ENCODE measurements at regions not wholly inside any gene's neighbourhood (a gene's known extent, or its start where the extent isn't known, plus 50 kb on each side); places are given as distances from the start of the nearest gene placed in this dataset.
"Not testable (repeated sequence)": the region's sequence is repeated elsewhere in the genome, so short reads cannot be mapped to it uniquely, and the experiment has no call there.

DNA sequence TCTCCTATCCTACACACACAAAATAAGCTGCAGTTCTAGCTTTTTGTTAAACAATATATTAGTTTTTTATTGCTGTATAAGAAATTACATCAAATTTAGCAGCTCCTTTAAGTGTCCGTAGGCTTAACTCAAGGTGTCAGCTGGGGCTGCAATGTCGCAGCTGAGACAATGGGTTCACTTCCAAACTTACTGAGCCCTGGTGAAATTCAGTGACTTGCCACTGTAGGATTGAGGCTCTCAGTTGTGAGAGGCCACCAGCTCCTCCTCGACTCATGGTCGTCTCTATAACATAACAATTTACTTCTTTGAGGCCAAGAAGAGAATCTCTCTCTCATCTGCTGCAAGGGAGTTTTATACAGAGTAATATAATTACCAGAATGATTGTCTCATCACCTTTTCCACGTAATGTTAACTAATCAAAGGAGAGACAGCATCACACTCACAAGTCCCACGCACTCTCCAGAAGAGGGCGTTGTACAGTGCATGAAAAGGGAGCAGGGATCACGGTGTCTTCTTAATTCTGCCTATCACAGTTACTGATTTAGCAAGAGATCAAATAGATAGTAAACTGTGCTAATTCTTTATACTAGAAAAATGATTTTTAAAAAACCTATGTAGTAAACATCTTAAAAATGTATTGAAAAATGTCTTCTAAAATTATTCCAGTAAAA is 735.6 kb upstream of the GBE1 start:
- DNase-seq: peak in 1 of 2 experiments; percentile 2

DNA sequence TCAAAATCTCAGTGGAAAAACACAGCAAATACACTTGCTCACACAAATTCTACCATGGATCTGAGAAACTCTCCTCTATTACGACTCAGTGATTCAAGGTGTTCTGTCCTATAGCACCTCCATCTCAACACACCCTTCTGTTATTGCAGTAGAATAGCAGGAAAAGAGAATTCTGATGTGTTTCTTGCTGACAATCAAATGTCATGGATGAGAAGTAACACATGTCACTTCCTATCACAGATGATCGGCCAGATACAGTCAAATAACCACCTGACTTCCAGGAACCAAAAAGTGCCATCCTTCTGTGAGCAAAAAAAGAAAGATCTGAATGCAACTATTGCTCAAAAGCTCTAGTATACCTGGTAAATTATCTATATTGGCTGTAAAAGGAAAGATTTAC is 734.2 kb upstream of the GBE1 start:
- DNase-seq: no peak

GRCh38 chr3:82494977-82495489 is 733.6 kb upstream of the GBE1 start:
- DNase-seq: no peak

DNA sequence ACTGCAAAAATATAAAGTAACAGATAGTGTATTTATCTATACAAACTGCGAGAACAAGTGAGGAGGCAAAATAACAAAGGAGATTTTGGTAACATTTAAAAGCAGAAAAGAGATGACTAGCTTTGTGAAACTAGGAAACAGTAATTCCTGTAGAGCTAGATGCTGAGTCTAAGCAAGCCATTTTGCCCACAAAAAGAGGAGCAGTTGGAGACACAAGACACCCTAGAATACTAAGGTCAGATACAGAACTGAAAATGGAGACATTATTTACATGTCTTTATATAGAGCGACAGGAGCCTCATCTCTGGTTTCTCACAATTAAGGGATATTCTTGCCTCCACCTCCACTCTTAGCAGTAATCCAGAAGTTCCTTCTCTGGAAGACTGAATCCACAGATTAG is 732.4 kb upstream of the GBE1 start:
- DNase-seq: no peak

- DNase-seq: no peak
Measured at GRCh38 chr3:82475306-82475705, 713.9 kb upstream of the GBE1 start.

DNA sequence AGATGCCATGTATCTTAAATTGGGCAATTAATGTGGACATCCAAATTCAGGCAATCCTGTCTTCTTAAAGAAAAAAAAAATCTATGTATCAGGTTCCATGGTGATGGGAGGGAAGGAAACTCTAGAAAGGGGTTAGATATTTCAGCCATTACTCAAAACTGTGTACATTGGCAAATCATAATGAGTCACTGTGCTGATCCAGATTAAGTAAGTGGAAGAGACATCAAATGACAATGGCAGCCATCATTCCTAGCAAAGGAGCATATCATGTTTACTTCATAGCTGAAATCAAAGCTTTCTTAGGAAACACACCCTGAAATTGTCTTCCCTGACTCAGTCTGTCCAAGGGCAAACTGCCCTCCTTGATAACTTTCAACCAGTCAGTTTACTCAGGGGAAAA is 713.3 kb upstream of the GBE1 start:
- DNase-seq: no peak

GRCh38 chr3:82473864-82474541 is 712.6 kb upstream of the GBE1 start:
- no peak for DNase-seq

- no peak for DNase-seq
Measured at GRCh38 chr3:82467051-82467450, 705.6 kb upstream of the GBE1 start.

DNA sequence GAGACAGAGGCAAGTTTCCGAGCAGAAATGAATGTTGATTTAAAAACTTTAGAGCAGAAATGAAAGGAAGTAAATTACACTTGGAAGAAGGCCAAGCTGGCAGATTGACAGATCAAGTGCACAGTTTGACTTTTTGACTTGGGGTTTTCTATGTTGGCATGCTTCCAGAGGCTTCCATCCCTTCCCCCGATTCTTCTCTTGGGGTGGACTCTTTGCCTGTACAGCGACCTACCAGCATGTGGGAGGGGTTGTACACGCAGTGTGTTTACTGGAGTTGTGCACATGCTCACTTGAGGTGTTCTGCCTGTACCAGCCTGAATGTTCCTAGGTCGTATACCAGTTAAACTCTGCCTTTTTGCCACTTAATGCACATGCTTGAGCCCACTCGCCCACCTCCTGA is 701.5 kb upstream of the GBE1 start:
- no peak for DNase-seq

DNA sequence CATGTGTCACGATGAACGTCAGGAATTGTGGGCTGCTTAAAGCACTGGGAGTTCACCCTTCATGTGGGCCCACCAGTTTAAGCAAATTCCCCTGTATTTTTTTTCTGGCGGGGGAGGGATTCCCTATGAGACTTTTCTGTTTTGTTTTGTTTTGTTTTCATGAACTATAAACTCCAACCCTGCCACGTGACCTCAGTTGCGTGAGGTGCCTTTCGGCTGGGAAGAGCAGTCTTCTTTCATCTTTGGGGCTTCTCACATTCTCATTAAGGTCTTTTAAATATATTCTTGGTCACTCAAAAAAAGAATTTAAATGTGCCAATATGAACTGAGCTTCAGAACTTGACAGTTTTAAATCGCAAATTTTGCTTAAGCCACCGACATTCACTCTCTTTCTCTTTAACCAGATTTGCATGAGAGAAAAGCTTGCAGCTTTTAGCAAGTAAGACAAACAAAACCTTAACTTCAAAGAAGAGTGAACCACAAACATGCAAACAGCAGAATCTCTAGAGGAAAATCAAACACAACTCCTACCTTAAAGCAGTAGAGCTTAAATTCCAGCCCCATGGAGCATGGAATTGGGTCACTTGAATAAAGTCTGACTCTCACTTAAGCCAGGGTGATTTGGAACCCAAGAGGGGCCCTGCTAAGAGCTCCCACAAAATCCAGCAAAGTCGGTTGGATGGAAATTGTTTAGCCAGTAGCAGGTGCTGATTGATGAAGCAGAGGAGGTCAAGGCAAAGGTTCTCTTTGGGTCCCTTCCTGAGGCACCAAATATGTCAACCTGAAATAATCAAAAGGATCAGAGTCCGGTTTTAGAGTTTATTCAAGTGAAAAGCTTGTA is 699.8 kb upstream of the GBE1 start:
- no peak for DNase-seq

DNA sequence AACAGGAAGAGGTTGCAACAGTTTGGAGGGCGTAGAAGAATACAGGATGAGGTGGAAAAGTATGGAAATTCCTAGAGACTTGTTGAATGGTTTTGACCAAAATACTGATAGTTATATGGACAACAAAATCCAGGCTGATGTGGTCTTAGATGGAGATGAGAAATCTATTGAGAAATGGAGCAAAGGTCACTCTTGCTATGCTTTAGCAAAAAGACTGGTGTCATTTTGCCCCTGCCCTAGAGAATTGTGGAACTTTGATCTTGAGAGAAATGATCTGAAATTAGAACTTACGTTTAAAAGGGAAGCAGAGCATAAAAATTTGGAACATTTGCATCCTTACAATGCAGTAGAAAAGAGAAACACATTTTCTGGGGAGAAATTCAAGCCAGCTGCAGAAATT is 686.9 kb upstream of the GBE1 start:
- DNase-seq: no peak

GRCh38 chr3:82428821-82429220 is 667.4 kb upstream of the GBE1 start:
- not testable (repeated sequence) for DNase-seq

- DNase-seq: no peak
Measured at GRCh38 chr3:82424031-82424339, 662.5 kb upstream of the GBE1 start.

DNA sequence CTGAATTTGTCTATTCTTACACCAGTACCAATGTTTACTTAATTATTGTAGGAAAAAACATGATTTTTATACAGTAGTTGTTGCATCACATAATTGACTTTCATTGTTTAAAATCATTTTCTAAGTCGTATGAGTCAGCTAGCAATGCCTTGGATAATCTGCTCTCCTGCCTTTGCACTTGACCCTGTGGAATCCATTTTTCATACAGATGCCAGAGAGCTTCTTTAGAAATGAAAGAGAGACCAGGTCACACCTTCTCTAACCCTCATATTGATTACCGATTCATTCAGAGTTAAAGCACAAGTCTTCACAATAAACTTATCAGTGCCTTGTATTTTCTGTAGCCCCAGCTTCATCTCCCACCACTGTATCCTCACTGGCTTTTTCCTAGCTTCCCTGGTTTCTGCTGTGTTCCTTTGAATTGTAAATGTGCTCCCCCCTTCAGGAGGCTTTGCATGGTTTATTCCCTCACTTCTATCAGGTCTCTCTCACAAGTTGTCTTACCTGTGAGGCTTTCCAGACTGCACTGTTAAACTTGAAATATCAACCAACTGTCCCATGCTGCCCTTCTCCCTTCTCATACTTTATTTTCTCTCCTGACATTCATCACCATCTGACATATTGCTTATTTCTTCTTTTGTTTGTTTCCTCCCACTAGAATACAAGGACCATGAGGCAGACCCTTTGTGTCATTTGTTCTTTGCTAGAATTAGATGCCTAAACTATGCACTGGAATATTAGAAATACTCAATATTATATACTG is 662.0 kb upstream of the GBE1 start:
- no peak for DNase-seq

DNA sequence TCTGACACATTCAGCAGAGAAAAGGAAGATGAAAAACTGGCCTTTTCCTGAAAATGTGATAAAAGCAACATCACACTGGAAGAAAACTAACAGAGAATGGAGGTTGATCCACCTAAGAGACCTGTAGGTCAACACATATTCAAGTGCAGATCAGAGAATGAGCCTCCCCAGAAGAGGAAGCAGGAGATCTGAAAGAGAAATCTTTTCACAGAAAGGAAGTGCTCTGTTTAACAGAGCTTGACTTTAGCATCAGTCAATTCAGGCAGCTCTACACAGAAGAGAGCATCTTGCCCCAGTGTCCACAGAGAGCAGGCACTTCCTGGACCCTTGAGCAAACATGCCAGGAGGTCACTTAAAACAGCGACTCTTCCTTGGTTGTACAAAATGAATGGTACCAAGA is 655.4 kb upstream of the GBE1 start:
- no peak for DNase-seq

DNA sequence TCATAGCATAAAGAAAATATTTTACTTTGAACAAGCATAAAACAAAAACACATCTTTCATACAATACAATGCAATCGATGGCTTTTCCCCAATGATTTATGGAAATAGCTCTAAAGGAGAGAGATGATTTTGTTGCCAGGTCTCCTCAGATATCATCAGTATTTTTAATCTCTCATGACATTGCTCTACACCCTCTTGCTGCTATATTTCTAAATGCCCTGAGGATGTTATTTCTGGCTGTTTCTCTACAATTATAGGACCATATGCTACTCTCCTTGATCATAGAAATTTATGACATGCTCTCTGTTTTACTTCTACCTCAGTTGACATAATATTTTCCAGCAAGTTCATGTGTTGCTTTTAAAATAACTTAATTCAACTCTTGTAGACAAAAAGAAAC is 654.9 kb upstream of the GBE1 start:
- no peak for DNase-seq

- no peak for DNase-seq
Measured at GRCh38 chr3:82413171-82413570, 651.7 kb upstream of the GBE1 start.

DNA sequence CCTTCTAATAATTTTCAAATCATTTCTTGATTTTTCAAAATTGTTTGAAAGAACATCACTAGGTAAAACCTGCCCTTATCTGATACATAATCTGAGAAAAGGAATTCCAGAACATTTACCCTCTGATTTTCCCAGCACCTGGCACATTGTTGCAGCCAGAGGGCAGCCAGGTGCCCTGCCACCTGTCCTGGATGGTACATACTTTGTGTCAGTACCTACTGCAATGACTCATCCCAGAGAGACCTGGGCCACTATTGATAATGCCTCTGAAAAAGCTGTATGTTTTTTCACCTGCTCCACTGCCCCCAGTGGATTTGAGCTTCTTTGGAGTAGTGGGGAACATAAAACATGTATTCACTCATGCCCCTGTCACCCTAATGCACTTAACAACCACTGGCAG is 648.9 kb upstream of the GBE1 start:
- DNase-seq: peak; percentile 85 to 89

- no peak for DNase-seq
Measured at GRCh38 chr3:82409842-82410241, 648.4 kb upstream of the GBE1 start.

DNA sequence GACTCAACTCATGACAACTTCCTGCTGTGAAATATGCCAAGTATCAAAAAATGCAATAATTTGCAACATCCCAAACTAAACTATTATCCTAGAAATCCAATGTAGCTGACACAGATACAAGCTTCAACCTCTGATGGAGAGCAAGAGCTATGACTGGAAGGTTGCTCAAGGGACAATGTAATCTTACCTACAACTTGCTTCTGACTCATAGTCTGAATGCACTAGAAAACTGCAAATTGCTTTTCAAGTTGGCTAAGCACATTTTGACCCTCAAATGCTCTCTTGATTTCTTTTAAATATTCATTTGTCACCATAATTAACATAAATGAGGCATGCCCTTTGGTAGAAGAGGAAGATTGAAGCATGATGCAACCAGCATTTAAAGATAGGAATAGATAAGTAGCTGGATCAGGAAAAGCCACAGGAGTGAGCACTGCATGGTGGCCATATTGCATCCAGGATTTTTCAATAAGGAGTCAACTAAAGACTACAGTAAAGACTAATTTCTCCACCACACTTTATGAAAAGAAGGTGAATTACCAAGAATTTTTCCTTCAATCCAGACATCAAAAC is 630.8 kb upstream of the GBE1 start:
- DNase-seq: no peak

DNA sequence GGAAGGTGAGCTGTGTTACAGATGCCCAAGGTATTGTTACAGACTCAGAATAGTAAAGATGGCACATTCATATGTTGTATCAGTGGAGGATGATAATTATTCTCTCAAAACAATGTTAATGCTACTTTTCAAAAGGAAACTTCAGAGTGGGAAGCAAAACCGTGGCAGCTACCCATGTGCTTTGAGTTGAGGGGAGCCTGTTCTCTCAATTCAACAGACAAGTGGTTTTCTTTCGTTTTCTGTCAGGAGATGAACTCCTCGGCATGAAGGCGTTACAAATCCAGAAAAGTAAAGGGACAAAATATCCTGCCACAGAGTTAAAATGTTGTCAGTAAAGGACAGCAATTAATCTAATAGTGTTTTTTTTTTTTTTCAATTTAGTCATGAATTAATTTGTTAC is 629.4 kb upstream of the GBE1 start:
- no peak for DNase-seq

GRCh38 chr3:82386647-82387046 is 625.2 kb upstream of the GBE1 start:
- DNase-seq: no peak

- no peak for DNase-seq
Measured at GRCh38 chr3:82384181-82384580, 622.7 kb upstream of the GBE1 start.
